ENCODE measurements at regions not wholly inside any gene's neighbourhood (a gene's known extent, or its start where the extent isn't known, plus 50 kb on each side); places are given as distances from the start of the nearest gene placed in this dataset.

- no peaks in the 10 kb centered on the region for H3K23me2 ChIP-seq (ENCODE audit: insufficient read length, low read depth, low read length, poor library complexity, severe bottlenecking)
- Mint-ChIP-seq H3K27ac (no peak overlapping the region), H3K4me1 (peaks cover 27 to 41% of the 10 kb centered on the region in 2 experiments), H3K4me3 (no peak overlapping the region), H3K27me3 (ENCODE audit: low read depth) (peaks cover 36% of the 10 kb centered on the region), H3K9me3 (no peaks in the 10 kb centered on the region), H3K36me3 (ENCODE audit: insufficient read depth in 1 of 3, low read depth in 3 of 3) (no peaks in the 10 kb centered on the region; a peak in 2 of 7 replicates)
- no peaks in the 10 kb centered on the region for H3K27me3 ChIP-seq (ENCODE audit: insufficient read depth, low read length)
- H3K79me1 ChIP-seq (ENCODE audit: insufficient read depth, low read depth, low read length, poor library complexity, severe bottlenecking) = no peaks in the 10 kb centered on the region
- no peak overlapping the region for H3K23ac ChIP-seq (ENCODE audit: insufficient read length, low read depth, low read length)
- no peak overlapping the region for H2BK12ac ChIP-seq (ENCODE audit: insufficient read length, low read depth, low read length)
- no peak overlapping the region for H3K56ac ChIP-seq (ENCODE audit: insufficient read length, low read depth, low read length)
- no peak overlapping the region for H2BK5ac ChIP-seq (ENCODE audit: insufficient read length, low read length)
- no peak overlapping the region for H3T11ph ChIP-seq (ENCODE audit: low read length)
- H3K4me1 ChIP-seq (ENCODE audit: insufficient read depth, low read length) = no peaks in the 10 kb centered on the region
- no peak overlapping the region for H3K14ac ChIP-seq (ENCODE audit: insufficient read depth, low read length)
- no peak overlapping the region for H2AK5ac ChIP-seq (ENCODE audit: insufficient read length, low read length)
- H4K8ac ChIP-seq (replicated peaks; ENCODE audit: insufficient read length, low read depth, low read length) = no peak overlapping the region
- H3K4ac ChIP-seq (ENCODE audit: low read depth, low read length) = no peak overlapping the region
- no peak for TF ChIP-seq CTCF (conservative IDR thresholded peaks at IDR 0.05)
- no peaks in the 10 kb centered on the region for H4K20me1 ChIP-seq (ENCODE audit: control insufficient read depth, insufficient read depth, insufficient read length)
- no peak overlapping the region for H2BK15ac ChIP-seq (ENCODE audit: low read depth, low read length)
- no peak overlapping the region for H3K9ac ChIP-seq (ENCODE audit: extremely low read depth, insufficient read length, low read length)
- H3K27ac ChIP-seq (ENCODE audit: insufficient read length, low read depth, low read length) = no peak overlapping the region
- H4K91ac ChIP-seq (ENCODE audit: insufficient read length, low read depth, low read length) = no peak overlapping the region
- H2BK120ac ChIP-seq (ENCODE audit: low read depth, low read length, poor library complexity, severe bottlenecking) = no peak overlapping the region
- H3K79me2 ChIP-seq (ENCODE audit: insufficient read depth, low read length) = no peaks in the 10 kb centered on the region
- no peak for DNase-seq
- WGBS (ENCODE audit: extremely low coverage, insufficient read length, low lambda C conversion rate) = no CpG with 5 or more reads among the region's 5 CpGs
- H2AFZ ChIP-seq (ENCODE audit: low read length) = no peak overlapping the region
- no peaks in the 10 kb centered on the region for H3K9me3 ChIP-seq (ENCODE audit: control insufficient read depth, low read depth, low read length)
- no peak overlapping the region for H4K5ac ChIP-seq (ENCODE audit: insufficient read length, low read depth, low read length)
- no peak overlapping the region for H3K18ac ChIP-seq (ENCODE audit: insufficient read length, low read depth, low read length)
- H3K4me2 ChIP-seq (ENCODE audit: insufficient read depth, insufficient read length, low read length) = no peak overlapping the region
- H2BK20ac ChIP-seq (ENCODE audit: low read depth, low read length, poor library complexity, severe bottlenecking) = no peak overlapping the region
Measured at GRCh38 chr12:114192549-114192948, 213.4 kb downstream of the TBX5 start.
